Brain microvascular endothelial cell (primary cell): ENCODE measurements at regions not wholly inside any gene's neighbourhood (a gene's known extent, or its start where the extent isn't known, plus 50 kb on each side); places are given as distances from the start of the nearest gene placed in this dataset.
"Not testable (repeated sequence)": the region's sequence is repeated elsewhere in the genome, so short reads cannot be mapped to it uniquely, and the experiment has no call there.

ENCODE experiments used
- DNase-seq: peaks from one replicate; pipeline ENCODE4 v3.0.0-alpha.2; 2020
- H3K27ac ChIP-seq: fragments of 250-450 bp; sonication (Bioruptor Pico); 2 replicates; pipeline ENCODE4 v1.5.1; 2020; ENCODE audit warnings: mild to moderate bottlenecking, moderate library complexity
- H3K27me3 ChIP-seq: fragments of 250-450 bp; sonication (Bioruptor Pico); replicated peaks from 2 replicates; pipeline ENCODE4 v1.5.1; 2020; ENCODE audit warnings: mild to moderate bottlenecking
- H3K36me3 ChIP-seq: fragments of 250-450 bp; sonication (Bioruptor Pico); replicated peaks from 2 replicates; pipeline ENCODE4 v1.5.1; 2020; ENCODE audit warnings: mild to moderate bottlenecking
- H3K4me3 ChIP-seq: 2 replicates; pipeline ENCODE4 v1.5.1; 2011; ENCODE audit warnings: low read depth, mild to moderate bottlenecking, control low read depth, low read length, moderate library complexity
- in situ Hi-C: cut with HindIII; loops from 2 replicates; pipeline ENCODE4 v1.10.0; 2017; ENCODE audit warnings: low sequenced_read_pairs, low pct_ligation_motif_present
- TF ChIP-seq, protein P1 (sequence below): IDR thresholded peaks from 2 replicates; pipeline ENCODE4 v1.5.1; 2011; ENCODE audit warnings: low read depth, mild to moderate bottlenecking, moderate library complexity, low read length, control low read depth, inconsistent platforms; ENCODE audit errors: missing control alignments

DNA sequence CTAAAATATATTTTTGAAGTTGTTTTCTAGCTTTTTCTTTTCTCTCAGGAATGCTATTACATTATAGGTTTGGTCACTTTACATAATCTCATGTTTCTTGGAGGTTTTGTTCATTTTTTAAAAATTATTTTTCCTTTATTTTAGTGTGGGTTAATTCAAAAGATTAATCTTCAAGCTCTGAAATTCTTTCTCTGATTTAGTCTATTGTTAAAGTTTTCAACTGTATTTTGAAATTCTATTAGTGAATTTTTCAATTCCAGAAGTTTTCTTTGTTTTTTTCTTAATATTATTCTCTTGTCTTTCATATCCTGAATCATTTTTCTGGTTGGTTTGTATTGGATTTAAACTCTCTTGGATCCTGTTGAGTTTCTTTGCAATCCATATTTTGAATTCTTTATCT, 80.4 kb downstream of the MSTN start:
- H3K36me3 ChIP-seq = no peaks in the 10 kb centered on the region
- in situ Hi-C loops = no loop called here
- TF ChIP-seq, protein P1, sequence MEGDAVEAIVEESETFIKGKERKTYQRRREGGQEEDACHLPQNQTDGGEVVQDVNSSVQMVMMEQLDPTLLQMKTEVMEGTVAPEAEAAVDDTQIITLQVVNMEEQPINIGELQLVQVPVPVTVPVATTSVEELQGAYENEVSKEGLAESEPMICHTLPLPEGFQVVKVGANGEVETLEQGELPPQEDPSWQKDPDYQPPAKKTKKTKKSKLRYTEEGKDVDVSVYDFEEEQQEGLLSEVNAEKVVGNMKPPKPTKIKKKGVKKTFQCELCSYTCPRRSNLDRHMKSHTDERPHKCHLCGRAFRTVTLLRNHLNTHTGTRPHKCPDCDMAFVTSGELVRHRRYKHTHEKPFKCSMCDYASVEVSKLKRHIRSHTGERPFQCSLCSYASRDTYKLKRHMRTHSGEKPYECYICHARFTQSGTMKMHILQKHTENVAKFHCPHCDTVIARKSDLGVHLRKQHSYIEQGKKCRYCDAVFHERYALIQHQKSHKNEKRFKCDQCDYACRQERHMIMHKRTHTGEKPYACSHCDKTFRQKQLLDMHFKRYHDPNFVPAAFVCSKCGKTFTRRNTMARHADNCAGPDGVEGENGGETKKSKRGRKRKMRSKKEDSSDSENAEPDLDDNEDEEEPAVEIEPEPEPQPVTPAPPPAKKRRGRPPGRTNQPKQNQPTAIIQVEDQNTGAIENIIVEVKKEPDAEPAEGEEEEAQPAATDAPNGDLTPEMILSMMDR = no peak
- no peak for DNase-seq
- no peaks in the 10 kb centered on the region for H3K27me3 ChIP-seq
- no peak overlapping the region for H3K4me3 ChIP-seq
- H3K27ac ChIP-seq = no peak overlapping the region

DNA sequence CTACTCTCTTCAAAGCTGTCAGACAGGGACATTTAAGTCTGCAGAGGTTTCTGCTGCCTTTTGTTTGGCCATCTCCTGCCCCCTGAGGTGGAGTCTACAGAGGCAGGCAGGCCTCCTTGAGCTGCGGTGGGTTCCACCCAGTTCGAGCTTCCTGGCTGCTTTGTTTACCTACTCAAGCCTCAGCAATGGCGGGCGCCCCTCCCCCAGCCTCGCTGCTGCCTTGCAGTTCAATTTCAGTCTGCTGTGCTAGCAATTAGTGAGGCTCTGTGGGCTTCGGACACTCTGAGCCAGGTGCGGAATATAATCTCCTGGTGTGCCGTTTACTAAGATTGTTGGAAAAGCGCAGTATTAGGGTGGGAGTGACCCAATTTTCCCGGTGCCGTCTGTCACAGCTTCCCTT, 86.0 kb downstream of the MSTN start:
- in situ Hi-C loops, DNase-seq: not testable (repeated sequence)

DNA sequence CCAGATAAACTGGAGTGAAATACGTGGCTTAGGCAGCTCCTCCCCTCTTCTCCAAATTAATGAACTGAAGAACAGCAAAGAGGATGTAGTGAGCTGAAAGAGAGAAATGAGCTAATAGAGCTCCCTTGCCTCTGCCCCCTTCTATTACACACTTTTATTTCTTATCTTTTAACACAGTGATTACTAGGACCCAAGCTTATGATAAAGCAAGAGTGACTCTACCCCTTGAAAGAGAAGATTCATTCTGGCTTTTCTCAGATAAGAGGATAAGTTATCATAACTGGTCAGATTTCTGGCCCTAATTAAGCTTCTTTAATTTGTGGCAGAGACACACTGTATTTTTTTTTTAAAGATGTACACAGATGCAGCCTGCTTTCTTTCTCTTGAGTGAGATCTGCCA, 102.2 kb downstream of the MSTN start:
- H3K36me3 ChIP-seq = no peaks in the 10 kb centered on the region
- H3K27ac ChIP-seq = no peak overlapping the region
- TF ChIP-seq, protein P1 = no peak
- no peak overlapping the region for H3K4me3 ChIP-seq
- in situ Hi-C loops = no loop called here
- H3K27me3 ChIP-seq = no peaks in the 10 kb centered on the region
- no peak for DNase-seq

More for the DNA sequence above, 86.0 kb downstream of the MSTN start:
- H3K27me3 ChIP-seq, H3K4me3 ChIP-seq, H3K27ac ChIP-seq, H3K36me3 ChIP-seq: not testable (repeated sequence)

DNA sequence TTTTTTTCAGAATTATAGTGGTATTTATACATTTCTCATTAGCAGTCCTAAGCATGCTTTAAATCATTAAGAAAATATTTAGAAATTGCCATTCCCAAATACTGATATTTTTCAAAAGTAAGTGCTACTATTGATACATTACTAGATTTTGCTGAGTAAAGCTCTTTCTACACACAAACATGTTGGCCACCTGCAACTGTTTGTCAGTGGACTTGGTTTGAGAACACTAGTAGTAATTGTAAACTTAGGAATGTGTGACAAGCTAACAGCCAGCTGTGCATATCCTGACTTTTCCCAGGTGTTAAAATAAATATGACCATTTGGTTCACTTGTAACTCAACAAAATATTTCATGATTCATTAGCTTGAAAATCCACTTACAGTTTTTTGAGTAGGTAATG, 103.1 kb downstream of the MSTN start:
- no peak overlapping the region for H3K27ac ChIP-seq
- no peaks in the 10 kb centered on the region for H3K27me3 ChIP-seq
- in situ Hi-C loops = no loop called here
- DNase-seq = no peak
- no peak overlapping the region for H3K4me3 ChIP-seq
- TF ChIP-seq, protein P1 = no peak
- H3K36me3 ChIP-seq = no peaks in the 10 kb centered on the region

DNA sequence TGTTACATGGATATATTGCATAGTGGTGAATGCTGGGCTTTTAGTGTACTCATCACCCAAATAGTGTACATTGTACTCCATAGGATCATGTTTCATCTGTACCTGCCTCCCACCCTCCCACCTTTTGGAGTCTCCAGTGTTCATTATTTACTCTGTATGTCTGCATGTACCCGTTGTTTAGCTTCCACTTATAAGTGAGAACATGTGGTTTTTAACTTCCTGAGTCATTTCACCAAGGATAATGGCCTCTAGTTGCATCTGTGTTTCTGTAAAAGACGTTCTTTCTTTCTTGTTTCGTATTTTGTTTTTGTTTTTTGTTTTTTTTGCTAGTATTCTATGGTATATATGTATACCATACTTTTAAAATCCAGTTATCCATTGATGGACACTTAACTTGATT, 107.5 kb downstream of the MSTN start:
- Histone ChIP-seq H3K27me3 (no peaks in the 10 kb centered on the region), H3K4me3 (no peak overlapping the region), H3K27ac (no peak overlapping the region), H3K36me3 (no peaks in the 10 kb centered on the region)
- no peak for DNase-seq
- TF ChIP-seq, protein P1 = no peak
- in situ Hi-C loops = no loop called here

DNA sequence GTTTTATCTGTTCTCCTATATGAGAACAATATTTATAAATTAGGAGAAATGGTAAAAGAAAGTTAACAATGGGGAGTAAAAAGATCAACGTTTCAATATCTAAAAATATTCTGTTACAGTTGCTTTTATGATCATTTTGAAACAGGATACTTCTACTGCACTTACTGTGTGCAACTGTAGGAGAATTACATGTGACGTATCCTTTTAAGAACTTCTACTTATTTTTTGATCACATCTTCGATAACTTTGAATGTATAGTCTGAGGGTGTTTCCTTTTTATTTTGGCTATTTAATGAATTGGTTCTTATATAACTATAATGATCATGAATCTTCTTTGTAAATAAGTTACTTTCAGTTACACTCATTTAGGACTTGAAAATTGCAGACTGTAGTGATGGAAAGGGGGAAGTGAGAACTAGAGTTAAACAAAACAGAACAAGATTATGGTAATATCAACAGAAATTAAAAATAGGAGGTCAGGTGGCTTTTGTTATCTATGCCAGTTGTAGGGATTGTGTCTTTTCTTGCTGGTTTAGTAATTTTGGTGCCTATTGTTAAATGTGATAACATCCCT, 109.9 kb downstream of the MSTN start:
- Histone ChIP-seq H3K4me3 (no peak overlapping the region), H3K36me3 (no peaks in the 10 kb centered on the region), H3K27me3 (no peaks in the 10 kb centered on the region), H3K27ac (no peak overlapping the region)
- TF ChIP-seq, protein P1 = no peak
- in situ Hi-C loops = no loop called here
- DNase-seq = no peak
